ENCODE measurements at regions not wholly inside any gene's neighbourhood (a gene's known extent, or its start where the extent isn't known, plus 50 kb on each side); places are given as distances from the start of the nearest gene placed in this dataset.
"Not testable (repeated sequence)": the region's sequence is repeated elsewhere in the genome, so short reads cannot be mapped to it uniquely, and the experiment has no call there.

- no peaks in the 10 kb centered on the region for H4K20me1 ChIP-seq (ENCODE audit: insufficient read depth, low read length)
- no peaks in the 10 kb centered on the region for H3K9me3 ChIP-seq (ENCODE audit: low read length)
- H3K9ac ChIP-seq (ENCODE audit: insufficient read depth, low read depth, low read length) = no peak overlapping the region
- H2AFZ ChIP-seq (ENCODE audit: low read length) = no peak overlapping the region
- H3K4me1 ChIP-seq (ENCODE audit: insufficient read depth, low read length) = no peaks in the 10 kb centered on the region
- in situ Hi-C loops (cut with HindIII; ENCODE audit: extremely low pct_ligation_motif_present, low pct_unique_long_range_greater_than_20kb) = no loop called here
- POLR2A ChIA-PET = no interaction called here
- BruUV-seq (replicated peaks) = no TSS peak
- no peak for FAIRE-seq
- H3K4me2 ChIP-seq (ENCODE audit: low read depth, low read length) = no peak overlapping the region
- TF ChIP-seq, protein P1, sequence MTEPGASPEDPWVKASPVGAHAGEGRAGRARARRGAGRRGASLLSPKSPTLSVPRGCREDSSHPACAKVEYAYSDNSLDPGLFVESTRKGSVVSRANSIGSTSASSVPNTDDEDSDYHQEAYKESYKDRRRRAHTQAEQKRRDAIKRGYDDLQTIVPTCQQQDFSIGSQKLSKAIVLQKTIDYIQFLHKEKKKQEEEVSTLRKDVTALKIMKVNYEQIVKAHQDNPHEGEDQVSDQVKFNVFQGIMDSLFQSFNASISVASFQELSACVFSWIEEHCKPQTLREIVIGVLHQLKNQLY (CRISPR knock-in tag; IDR thresholded peaks at IDR 0.05) = no peak
- TF ChIP-seq NFE2L2 (IDR thresholded peaks at IDR 0.05; ENCODE audit: low read length) = 0 out of 2 replicates have a peak, but pooled peaks have one; percentile 25
- no peak for TF ChIP-seq HINFP (CRISPR knock-in tag; IDR thresholded peaks at IDR 0.05; ENCODE audit: low read depth)
- peaks cover 0 to 4% of the 10 kb centered on the region in 2 experiments; a peak in 2 of 5 replicates for H3K27me3 ChIP-seq (ENCODE audit: control insufficient read depth in 1 of 2, insufficient read depth in 2 of 2, low read length in 2 of 2)
- H3K27ac ChIP-seq (ENCODE audit: extremely low read length, insufficient read depth, low read length) = no peak overlapping the region
- 51% methylated on average over 7 of the region's 7 CpGs for WGBS (ENCODE audit: low lambda C conversion rate)
- no peaks in the 10 kb centered on the region for H3K79me2 ChIP-seq (ENCODE audit: insufficient read depth, low read length)
- no peak for ATAC-seq
- no peak for DNase-seq (ENCODE audit: low spot score)
- intact Hi-C loops (cut with micrococcal nuclease; ENCODE audit: unreplicated experiment) = no loop called here
- no peaks in the 10 kb centered on the region for H3K36me3 ChIP-seq (replicated peaks in 1 of 2; ENCODE audit: control insufficient read depth in 1 of 2, insufficient read depth in 2 of 2, low read length in 2 of 2)
- no peak overlapping the region for H3K4me3 ChIP-seq (replicated peaks in 1 of 3; ENCODE audit: insufficient read depth in 1 of 3, low read depth in 2 of 3, low read length in 3 of 3)
- CTCF ChIA-PET (ENCODE audit: low intra/inter-chr PET ratio, low total read pairs) = no interaction called here
Measured at GRCh38 chr16:5252791-5253190, 155.2 kb upstream of the EEF2KMT start.

DNA sequence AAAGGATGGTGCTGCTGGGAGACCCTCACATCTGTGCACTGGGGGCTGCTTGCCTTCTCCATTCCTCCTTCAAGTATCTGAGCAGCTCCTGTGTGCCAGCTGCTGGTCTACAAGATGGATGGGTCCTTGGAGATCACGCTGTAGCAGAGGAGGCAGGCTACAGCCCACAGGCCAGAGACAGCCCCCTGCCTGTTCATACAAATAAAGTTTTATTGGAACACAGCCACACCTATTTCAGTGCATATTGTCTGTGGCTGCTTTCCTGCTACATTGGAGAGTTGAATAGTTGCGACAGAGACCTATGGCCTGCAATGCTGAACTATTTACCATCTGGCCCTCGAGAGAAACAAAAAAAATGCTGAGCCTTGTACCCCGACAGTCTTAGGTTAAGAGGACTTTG lies 149.8 kb upstream of the EEF2KMT start:
- H3K36me3 ChIP-seq (replicated peaks in 1 of 2; ENCODE audit: control insufficient read depth in 1 of 2, insufficient read depth in 2 of 2, low read length in 2 of 2); H3K27me3 ChIP-seq (ENCODE audit: control insufficient read depth in 1 of 2, insufficient read depth in 2 of 2, low read length in 2 of 2); ATAC-seq; H3K4me2 ChIP-seq (ENCODE audit: low read depth, low read length); H3K4me1 ChIP-seq (ENCODE audit: insufficient read depth, low read length); CTCF ChIA-PET (ENCODE audit: low intra/inter-chr PET ratio, low total read pairs); POLR2A ChIA-PET; H3K79me2 ChIP-seq (ENCODE audit: insufficient read depth, low read length); H3K4me3 ChIP-seq (replicated peaks in 1 of 3; ENCODE audit: insufficient read depth in 1 of 3, low read depth in 2 of 3, low read length in 3 of 3); H3K9ac ChIP-seq (ENCODE audit: insufficient read depth, low read depth, low read length); H3K9me3 ChIP-seq (ENCODE audit: low read length); intact Hi-C loops (cut with micrococcal nuclease; ENCODE audit: unreplicated experiment); H3K27ac ChIP-seq (ENCODE audit: extremely low read length, insufficient read depth, low read length); H2AFZ ChIP-seq (ENCODE audit: low read length); DNase-seq (ENCODE audit: low spot score); FAIRE-seq; H4K20me1 ChIP-seq (ENCODE audit: insufficient read depth, low read length); BruUV-seq (replicated peaks); TF ChIP-seq ZBTB40 (IDR thresholded peaks at IDR 0.05): not testable (repeated sequence)
- peak; percentile 98 for TF ChIP-seq ZBTB40 (CRISPR knock-in tag; IDR thresholded peaks at IDR 0.05)
- in situ Hi-C loops (cut with HindIII; ENCODE audit: extremely low pct_ligation_motif_present, low pct_unique_long_range_greater_than_20kb) = loop anchor here (25.0 kb wide), 1 partner anchor 365 kb away; no protein-coding TSS in a partner anchor
- WGBS (ENCODE audit: low lambda C conversion rate) = 5% methylated on average over 4 of the region's 4 CpGs

All from HepG2 (cell line).